ENCODE measurements at regions not wholly inside any gene's neighbourhood (a gene's known extent, or its start where the extent isn't known, plus 50 kb on each side); places are given as distances from the start of the nearest gene placed in this dataset.

DNA sequence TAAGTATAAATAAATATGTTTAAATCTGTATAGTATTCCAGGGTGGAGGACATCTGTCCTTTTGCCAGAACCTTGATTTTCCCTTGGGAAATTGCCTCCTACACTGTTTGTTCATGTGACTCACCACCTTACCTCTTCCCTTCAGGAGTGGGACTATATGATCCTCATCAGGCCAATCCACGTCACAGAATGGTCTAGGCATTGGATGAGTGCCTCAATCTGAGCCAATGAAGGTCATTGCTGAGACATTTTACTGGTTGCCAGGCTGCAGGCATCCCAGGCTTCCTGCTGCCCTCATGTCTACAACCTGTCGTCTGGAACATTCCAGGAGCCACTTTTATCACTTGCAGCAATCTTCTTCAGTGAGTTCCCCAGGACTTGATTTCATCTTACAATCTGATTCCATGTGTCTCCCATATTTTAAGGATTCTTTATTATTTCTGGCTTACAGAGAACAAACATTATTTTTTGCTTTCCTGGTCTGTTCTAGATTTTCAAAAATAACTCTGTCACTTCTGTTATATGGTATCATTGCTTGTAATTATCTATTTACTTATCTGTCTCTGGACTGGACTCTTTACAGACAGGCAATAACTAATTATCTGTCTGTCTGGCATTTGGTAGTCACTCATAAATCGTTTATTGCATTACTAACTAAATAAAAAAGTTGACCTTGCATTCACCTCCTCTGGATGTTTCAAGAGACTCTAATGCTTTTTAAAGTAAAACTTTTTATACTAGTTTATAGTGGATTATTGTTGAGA is 107.3 kb upstream of the APC start:
- no peak for DNase-seq

DNA sequence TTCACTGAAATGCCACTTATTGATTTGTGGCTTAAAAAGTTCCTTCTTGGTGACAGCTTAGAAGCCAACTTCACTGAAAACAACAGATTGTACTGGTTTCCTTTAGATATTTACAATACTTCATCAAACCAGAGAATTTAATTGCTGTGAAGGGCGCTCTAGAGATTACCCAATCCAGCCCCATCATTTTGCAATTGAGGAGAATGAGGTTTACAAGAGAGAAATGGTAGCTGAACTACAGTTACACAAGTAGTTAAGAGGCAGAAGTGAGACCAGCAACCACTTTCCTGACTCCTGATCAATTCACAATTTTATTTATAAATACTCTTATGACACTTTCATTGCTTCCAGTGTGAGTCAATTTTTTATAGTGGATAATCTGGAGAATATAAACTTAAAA is 103.5 kb upstream of the APC start:
- DNase-seq: no peak

GRCh38 chr5:112634796-112635195 is 102.9 kb upstream of the APC start:
- no peak for DNase-seq

DNA sequence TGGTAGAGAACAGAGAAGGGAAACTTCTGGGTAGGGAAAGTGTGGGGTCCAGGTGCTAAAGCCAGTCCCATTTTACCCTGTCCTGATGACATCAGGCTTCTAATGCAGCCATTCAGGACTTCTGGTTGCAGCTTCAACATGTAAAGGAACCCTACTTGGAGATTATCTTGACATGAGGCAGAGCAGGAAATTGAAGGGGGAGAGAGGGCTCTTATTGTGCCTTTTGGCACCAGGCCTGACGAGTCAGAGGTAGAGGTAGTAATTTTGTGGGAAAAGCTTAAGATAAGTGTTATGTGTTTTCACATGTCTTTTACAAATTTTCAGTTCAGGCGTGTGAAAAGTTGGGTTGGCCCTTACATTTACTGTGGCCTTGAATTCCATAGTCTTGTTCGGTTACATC is 102.4 kb upstream of the APC start:
- DNase-seq: no peak

DNA sequence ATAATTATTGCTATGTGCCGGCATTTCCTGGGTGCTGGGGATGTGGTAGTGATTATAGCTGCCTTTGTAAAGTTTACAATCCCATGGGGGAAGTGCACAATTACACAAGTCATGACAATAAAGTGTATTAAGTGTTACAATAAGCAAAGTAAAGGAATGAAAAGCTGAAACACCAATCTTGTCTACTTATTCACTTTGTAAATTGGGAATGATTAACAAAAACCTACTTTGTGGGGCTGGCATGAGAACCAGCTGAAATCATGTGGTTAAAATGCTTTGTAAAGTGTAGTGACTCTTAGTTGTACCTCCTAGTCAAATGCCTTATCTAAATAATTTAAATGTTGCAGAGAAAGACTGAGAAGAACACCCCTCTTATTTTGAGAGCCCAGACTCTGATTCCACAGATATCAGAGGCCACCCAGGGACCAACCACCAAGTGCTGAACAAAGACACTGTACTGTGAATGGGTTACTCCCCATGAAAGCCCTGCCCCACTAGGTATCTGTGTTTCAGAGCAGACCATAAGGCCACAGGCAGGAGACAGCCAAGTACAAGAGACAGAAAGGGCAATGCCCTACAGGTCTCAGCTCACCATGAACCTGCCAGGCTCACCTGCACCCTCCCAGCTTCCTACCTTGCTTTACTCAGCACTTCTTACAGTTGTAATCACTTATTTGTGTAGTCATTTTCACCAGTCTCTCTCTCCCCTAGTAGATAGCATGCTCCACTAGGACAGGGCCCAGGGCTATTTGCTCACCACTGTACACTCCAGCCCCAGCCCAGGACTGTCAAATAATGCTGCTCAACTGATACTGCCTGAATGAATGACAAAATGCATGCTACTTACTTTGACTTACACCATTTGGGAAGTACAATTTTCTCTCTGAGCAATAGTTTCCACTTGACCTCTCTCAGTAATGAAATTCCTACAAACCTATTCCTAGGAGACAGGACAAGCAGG is 101.6 kb upstream of the APC start:
- no peak for DNase-seq

DNA sequence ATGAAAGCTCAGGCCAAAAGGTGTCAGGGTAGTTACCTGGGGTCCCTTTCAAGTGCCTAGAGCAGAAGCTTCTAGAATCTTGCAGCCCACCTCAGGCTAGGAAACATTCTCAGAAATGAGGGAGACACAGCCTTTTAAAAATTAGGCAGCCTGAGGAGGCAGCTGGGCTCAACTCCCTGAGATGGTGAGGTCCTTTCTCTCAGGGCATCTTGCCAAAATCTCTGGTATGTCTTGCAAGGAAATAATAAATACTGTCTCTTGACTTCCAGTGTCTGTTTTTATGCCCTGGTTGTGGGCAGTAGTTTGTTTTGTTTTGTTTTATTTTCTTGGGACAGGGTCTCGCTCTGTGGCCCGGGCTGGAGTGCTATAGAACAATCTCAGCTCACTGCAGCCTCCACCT is 100.9 kb upstream of the APC start:
- DNase-seq: no peak

GRCh38 chr5:112637343-112637742 is 100.3 kb upstream of the APC start:
- no peak for DNase-seq

DNA sequence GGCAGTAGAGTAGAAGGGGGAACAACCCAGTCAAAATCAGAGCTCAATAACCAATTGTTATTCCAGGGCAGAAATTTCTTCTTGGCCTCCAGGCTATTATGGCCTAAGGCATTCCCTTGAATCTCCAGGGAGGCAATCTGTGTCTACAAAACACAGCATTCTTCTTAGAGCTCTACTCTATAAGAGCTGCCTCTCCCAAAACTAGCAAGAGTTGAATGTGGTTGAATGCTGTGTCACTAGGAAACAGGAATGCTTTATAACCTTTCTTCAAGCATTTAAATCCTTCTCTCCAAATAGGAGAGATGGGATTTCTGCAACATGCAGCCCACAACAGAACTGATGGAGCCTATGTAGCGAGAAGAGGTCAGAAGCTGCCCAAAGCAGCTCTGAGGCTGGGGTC is 97.1 kb upstream of the APC start:
- DNase-seq: no peak

- DNase-seq: no peak
Observed at GRCh38 chr5:112641515-112642110, 96.1 kb upstream of the APC start.

GRCh38 chr5:112642885-112643284 is 94.8 kb upstream of the APC start:
- no peak for DNase-seq

- no peak for DNase-seq
Observed at GRCh38 chr5:112643339-112643971, 94.2 kb upstream of the APC start.

- no peak for DNase-seq
Observed at GRCh38 chr5:112646139-112646936, 91.3 kb upstream of the APC start.

DNA sequence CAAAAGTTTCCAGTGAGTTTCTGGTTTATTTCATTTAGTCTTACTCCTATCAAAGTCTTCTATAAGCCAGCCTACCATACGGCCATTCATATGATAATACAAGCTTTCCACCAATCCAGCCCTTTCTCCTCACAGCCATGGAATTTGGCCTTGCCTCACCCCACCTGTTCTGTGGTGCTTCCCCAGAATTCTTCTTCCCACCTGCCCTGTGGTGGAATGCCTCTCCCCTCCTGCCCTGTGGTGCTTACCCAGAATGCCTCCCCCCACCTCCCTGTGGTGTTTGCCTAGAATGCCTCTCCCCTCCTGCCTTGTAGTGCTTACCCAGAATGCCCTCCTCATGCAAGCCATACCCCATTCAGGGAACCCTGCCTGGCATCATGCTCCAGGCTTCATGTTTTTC is 90.3 kb upstream of the APC start:
- no peak for DNase-seq

DNA sequence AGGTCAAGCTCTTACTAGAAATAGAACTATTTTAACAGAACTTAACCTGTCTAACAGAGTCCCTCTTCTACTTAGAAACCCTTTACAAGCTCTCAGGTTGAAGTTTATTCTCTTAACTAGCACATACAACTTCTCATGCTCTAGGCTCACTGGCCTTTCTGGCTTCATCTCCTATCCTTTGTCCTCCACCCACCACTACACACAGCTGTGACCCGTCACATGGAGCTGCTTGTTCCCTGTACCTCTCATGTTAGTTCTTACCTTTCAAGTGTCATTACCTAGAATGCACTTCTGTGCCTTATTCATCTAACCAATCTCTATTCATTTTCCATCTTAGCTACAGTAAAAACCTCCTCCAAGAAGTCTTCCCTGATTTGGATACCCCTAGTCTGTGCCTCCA is 89.4 kb upstream of the APC start:
- DNase-seq: no peak

DNA sequence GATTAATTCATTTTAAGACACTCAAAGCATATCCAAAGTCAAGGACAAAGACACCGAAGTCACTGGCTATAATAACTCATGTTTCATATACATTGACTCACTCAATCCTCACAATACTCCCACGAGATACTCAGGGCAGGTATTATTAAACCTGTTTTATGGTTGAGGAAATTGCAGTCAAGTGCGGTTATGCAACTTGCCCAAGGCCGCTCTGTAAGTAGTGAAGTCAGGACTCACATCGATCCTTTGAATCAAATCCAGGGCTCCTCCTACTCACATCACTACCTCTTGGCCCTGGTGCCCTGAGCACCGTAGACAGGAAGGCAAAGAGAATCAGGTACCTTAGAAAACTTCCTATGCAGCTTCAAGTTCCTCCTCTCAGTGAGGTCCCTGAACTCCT is 87.8 kb upstream of the APC start:
- no peak for DNase-seq

- no peak for DNase-seq
Observed at GRCh38 chr5:112653638-112654205, 84.0 kb upstream of the APC start.

DNA sequence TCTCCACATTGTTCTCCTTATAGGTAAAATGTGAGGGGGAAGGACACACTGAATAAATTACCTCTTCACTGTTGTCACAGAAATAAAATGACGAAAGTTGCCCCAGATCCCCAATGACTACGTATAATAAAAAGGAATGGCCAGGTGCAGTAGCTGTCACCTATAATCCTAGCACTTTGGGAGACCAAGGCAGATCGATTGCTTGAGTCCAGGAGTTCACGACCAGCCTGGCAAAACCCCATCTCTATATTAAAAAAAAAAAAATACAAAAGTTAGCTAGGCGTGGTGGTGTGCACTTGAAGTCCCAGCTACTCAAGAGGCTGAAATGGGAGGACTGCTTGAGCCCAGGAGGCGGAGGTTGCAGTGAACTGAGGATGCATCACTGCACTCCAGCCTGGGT is 82.2 kb upstream of the APC start:
- no peak for DNase-seq

DNA sequence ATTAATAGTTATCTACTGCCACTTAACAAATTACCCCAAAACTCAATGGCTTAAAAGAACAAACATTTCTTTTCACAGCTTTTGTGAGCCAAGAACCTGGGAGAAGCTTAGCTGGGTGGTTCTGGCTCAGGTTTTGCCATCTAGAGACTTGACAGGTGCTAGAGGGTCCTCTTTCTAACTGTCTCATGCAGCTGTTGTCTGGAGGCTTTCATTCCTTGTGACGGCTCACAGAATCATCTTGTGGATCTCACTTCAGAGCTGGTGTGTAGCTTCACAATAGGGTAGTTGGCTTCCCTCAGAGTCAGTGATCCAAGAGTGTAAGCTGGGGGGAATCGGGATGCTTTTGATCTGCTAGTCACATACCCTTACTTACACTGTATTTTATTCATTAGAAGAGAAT is 81.2 kb upstream of the APC start:
- DNase-seq: no peak

GRCh38 chr5:112657804-112658203 is 79.9 kb upstream of the APC start:
- DNase-seq: no peak

DNA sequence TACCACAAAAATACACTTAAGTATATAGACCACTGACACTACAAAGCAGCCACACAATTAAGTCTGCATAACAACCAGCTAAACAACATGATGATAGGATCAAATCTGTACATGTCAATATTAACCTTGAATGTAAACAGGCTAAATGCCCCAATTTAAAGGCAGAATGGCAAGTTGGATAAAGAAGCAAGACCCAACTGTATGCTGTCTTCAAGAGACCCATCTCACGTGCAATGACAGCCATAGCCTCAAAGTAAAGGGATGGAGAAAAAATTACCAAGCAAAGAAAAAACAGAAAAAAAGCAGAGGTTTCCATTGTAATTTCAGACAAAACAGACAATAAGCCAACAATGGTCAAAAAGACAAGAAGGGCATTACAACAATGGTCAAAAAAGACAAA is 77.3 kb upstream of the APC start:
- DNase-seq: no peak

- DNase-seq: no peak
Observed at GRCh38 chr5:112663146-112663545, 74.5 kb upstream of the APC start.

GRCh38 chr5:112668016-112668415 is 69.7 kb upstream of the APC start:
- DNase-seq: no peak

All from stimulated activated CD4-positive, alpha-beta T cell treated with anti-CD3 and anti-CD28 coated beads, Interleukin-4, amount 100 ng/mL, for 24 hours (primary cell).